GM19035 (cell line): ENCODE measurements at regions not wholly inside any gene's neighbourhood (a gene's known extent, or its start where the extent isn't known, plus 50 kb on each side); places are given as distances from the start of the nearest gene placed in this dataset.
"Not testable (repeated sequence)": the region's sequence is repeated elsewhere in the genome, so short reads cannot be mapped to it uniquely, and the experiment has no call there.

Experiments used
- ATAC-seq: cut with Tn5 transposase; IDR thresholded peaks from one replicate; pipeline ENCODE4 v1.9.1; 2021; ENCODE audit not compliant: unreplicated experiment

DNA sequence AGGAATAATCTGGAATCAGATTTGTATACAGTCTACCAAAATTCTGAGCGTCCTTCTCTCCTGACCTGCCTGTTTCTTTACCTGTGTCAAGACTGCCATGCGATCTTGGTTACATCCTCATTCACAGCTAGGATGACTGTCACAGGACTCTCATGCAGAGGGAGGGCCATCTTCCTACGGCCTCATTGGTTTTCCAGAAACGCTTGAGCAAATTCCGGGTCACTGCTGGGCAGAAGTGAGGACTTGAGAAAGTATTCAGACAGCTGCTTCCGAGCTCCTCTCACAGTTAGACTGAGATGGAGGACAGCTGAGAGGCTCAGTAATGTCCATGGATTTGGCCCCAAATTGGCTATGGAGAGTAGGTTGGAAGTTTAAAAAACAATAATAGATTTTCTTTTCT lies 94.2 kb downstream of the TFAP2C start:
- no peak for ATAC-seq

DNA sequence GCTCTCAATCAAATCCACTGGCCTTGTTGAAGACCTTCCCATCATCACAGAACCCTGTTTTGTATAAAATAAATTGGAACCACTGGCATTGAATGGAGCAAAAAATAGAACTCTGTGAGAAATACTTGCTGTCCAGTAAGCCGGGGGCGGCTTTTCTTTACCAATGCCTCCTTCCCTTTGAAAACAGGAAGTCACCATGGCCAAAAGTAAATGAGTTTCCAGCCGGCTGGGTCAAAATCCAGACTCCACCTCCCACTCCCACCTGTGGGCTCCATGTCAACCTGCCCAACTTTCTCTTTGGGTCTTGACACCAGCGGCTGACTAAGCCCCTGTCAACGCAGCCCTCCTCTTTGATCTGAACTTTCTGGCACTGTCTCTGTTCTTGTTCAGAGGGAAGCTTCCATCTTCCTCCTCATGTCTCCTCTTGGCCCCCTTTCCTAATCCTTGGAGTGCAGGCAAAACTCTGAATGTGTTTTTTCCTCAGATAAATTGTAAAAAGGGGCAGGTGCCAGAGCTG lies 95.2 kb downstream of the TFAP2C start:
- no peak for ATAC-seq

DNA sequence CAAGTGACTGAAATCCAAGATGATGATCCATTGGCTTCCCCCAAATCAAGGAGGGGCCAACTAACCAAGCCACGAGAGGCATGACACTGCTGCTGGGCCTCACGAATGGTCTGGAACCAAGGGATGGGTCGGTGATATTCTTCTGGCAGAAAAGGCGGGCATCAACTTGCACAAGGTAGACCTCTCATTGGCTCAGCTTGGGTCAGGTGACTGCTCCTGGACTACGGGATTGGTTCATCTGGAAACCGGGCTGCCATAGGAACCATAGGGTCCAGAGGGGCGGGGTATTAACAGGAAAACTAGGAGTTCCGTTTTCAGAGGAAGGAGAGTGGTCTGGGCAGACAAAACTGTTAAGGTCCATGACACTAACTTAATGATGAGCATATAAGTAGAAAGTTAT lies 100.9 kb downstream of the TFAP2C start:
- ATAC-seq = no peak

DNA sequence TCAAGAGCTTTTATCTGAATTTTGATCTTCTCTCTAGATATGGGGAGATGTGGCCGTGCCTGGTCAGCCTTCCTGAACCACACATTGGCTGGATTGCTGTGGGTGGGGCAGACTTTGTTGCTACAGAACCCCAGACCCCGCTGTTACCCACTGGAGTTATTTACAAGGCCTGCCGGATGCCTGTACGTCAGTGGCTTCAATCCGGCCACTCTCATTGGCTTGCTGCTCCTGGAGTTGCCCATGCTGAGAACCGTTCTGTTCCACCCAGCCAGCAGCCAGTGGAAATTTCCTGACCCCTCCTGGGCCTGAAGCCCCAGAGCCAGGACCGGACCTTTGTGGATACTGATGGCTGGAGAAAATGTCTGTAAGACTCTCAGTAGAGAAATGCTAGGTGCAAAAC lies 101.9 kb downstream of the TFAP2C start:
- ATAC-seq = no peak

DNA sequence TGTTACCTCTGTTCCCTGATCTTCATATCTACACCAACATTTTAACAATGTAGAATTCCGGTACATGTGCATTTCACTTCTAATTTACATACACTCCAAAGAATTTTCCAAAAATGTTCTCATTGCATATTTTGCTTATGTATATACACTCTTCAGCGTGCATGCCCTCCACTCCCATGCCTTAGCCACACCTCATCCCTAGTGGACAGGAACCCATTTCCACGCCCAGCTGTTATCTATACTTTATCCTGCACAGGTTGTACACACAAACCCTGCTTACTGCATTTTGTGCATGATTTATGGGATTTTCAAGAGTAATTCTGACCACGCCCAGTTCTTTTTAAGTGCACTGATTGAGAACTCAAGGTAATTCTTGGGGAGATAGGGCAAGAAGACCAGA lies 102.4 kb downstream of the TFAP2C start:
- no peak for ATAC-seq

DNA sequence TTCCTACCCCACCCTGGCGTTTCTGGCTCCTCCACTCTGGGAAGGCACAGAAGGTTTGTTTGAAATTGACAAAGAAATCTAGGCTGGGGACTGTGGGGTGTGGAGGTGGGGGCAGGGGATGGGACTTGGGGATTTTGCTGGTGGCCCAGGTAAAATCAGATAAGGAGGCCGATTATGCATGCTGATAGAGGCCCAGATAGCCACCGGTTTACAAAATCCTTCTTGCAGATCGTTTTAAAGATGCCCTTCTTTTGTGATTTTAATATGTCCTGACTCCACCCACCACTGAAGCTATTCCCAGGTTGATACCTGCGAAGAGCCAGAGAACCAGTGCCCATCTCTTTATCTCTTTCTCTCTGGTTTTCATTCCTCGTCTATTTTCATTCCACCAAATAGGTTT lies 104.9 kb downstream of the TFAP2C start:
- no peak for ATAC-seq

DNA sequence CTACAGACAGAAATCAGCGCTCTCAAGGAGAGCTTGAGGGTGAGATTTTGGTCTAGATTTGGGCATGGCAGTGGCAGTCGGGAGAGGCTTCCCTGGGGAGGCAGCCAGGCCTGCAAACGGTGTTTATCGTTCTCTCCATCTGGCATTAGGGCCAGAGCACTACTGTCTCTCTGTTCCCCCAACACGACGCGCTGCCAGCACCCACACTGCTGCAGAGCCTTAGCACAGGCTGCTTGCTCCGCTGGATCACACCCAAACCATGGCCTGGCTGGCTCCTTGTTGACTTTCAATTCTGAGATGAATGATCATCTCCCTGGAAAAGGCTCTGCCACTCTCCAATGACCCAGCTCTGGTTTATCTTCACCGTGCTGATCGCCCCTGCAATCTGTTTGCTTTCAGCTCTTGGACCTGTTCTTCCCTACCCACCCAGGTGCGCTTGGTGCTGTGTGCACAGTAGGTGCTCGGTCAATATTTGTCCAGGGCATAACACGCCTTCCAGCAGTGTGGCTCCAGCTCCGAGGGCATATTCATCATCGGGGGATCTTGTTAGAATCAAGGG lies 106.1 kb downstream of the TFAP2C start:
- no peak for ATAC-seq

DNA sequence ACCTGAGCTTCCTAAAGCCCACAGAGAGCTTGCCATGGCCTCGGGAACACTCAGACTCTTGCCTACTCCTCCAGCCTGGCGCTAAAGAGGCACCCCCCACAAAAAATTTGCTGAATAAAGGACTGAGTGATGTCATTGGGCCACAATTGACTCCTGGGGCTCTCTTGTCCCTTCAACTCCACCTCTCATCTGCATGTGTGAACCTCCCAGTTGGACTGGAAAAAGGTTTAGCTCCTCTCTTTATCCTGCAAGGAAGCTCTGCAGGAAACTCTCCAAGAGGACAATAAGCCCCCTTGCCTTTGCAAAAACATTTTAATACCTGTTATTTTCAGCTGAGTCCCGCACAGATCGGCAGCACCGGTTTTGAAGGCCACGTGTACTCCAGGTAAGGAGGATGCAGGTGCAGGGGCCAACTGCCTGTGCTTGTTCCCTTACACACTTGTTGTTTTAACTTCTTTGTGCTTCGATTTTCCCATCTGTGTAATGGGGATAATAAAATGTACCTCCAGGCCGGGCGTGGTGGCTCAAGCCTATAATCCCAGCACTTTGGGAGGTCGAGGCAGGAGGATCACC lies 107.3 kb downstream of the TFAP2C start:
- ATAC-seq = no peak

DNA sequence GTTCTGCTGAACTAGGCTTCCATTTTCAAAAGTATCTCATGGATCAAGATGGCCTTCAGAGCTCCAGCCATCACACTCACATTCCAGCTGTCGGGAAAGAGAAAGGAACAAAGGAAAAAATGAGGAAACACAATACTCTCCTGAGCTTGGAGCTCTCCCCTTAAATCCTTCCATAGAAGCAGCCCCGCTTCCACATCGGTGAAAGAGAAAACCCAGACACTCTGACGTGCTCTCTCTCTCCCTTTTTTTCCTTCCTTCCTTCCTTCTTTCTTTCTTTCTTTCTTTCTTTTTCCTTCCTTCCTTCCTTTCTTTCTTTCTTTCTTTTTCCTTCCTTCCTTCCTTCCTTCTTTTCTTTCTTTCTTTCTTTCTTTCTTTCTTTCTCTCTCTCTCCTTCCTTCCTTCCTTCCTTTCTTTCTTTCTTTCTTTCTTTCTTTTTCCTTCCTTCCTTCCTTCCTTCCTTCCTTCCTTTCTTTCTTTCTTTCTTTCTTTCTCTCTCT lies 115.3 kb downstream of the TFAP2C start:
- ATAC-seq = not testable (repeated sequence)

DNA sequence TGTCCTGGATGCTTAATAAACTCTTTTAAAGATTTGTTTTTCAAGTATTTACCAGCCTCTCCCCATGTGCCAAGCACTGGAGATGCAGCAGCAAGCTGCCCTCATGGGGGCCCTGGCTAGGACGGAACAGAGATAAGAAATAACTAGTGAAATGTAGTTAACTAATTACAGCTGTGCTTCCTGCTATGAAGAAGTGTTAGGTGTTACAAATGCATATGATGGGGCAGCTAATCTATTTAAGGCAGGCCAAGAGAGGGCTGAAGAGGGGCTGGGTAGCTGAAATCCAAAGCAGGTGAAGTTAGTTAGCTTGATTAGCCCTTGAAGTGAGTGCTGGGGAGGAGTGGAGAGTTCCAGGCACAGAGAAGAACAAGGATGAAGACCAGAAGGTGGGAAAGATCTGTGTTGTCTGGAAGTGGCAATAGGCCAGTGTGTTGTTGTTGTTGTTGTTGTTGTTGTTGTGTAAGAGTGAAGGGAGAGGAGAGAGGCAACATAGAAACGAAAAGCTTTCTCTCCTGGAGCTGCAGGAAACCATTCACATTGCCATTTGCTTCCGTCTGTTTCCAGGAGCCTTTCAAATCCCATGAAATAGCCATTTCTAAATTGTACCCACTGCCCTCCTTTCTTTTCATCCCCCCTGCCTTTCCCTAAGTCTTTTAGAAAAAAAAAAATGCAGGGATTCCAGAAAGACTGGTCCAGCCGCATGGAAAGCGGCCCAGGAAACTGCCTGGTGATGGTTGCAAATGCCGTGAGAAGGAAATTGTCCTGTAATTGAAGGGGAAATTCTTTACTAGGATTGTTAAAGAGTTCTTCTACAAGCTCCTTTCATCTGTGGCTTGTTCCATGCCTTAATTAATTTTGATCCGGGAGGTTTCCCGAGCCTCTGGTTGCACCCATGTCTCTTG lies 119.6 kb downstream of the TFAP2C start:
- no peak for ATAC-seq

DNA sequence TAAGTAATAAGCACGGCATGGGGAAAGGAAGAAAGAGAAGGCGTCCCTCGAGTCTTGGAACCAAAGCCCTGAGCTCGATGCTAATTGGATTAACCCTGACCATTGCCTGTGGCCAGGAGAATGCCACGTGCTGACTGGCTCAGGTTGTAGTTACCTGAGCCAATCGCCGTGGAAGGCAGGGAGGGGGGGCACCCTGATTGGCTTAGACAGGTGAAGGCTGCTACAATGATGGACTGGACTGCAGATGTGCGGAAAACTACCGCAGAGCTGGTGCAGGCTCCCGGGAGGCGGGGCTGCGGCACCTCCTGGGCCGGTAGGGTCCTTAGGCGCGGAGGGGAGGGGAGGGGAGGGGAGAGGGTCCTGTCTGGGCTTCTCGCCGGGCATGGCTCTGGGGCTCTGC lies 121.3 kb downstream of the TFAP2C start:
- ATAC-seq = no peak

DNA sequence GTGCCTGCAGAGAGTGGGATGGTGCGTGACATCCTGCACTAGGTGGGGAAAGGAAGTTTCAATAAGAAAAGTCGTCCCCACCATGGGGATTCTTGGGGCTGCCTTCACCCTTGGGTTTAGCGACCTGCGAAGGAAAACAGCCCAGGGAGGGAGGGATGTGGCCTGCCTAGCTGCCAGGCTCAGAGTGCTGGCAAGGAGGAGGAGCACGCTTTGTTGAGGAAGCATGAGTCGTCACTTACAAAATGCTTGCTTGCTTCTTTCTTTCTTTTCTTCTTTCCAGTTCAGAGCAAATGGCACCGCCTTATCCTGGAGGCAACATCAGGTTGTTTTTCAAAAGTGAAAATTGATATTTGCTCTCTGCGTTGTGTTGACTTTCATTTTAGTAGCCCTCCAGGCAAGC lies 123.2 kb downstream of the TFAP2C start:
- no peak for ATAC-seq

DNA sequence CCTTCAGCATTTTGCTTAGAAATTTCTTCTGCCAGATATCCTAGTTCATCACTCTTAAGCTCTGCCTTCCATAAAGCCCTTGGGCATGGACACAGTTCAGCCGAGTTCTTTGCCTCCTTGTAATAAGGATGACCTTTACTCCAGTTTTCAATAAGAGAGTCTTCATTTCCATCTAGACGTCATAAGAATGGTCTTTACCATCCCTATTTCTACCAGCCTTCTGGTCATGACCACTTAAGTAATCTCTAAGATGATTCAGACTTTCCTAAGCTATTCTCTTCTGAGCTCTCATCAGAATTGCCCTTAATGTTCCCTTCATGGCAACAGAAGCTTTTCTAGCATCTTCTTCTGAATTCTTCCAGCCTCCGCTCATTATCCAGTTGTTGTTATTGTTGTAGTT lies 126.1 kb downstream of the TFAP2C start:
- no peak for ATAC-seq

DNA sequence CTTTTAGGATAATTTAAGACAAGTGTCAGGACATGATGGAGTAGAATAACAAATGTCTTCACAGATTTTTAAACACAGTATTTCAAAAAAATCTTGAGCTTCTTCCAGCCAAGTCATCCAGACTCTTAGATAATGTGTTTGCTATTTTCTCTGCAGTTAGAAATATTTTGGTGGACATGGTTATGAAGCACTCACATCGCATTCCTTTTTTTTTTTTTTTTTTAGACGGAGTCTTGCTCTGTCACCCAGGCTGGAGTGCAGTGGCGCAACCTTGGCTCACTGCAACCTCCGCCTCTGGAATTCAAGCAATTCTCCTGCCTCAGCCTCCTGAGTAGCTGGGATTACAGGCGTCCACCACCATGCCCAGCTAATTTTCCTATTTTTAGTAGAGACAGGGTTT lies 127.6 kb downstream of the TFAP2C start:
- ATAC-seq = not testable (repeated sequence)

DNA sequence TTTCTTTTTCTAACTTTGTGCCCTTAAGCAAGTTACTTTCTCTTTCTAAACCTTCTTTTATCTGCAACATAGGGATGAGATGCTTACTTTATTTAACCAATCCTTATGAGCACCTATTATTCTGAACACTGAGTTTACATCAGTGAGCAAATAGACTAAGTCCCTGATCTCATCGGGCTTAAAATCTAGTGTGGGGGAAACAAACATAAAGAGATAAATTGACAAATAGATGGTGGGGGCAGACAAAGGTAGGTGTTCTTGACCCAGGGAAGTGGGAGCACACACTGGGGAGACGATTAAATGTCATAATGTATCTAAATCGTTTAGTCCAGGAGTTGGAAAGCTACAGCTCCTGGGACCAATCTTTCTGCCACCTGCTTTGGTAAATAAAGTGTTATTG lies 129.6 kb downstream of the TFAP2C start:
- ATAC-seq = no peak

DNA sequence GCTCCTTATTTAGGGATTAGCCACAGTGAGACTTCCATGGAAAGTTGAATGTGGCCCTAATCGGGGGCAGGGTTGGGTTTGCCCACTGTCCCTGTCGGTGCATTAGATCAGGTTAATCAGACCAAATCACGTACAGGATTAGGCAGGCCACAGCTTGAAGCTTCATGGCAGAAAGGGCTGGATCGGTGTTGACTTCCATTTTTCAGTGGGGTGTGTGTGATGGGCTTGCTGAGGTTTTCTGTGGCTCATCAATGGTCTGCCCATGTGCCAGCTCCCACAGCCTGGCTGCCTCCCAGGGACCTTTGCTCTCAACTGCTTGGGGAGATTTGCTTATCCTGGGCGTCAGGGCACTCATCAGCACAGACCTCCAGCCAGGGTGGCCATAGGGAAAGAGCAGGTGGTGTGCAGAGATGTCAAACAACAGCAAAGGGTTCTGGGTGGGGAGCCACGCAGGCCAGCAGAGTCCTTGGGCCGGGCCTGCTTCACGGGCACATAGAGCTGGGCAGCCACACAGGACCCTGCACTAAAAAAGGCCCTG lies 130.7 kb downstream of the TFAP2C start:
- ATAC-seq = no peak

DNA sequence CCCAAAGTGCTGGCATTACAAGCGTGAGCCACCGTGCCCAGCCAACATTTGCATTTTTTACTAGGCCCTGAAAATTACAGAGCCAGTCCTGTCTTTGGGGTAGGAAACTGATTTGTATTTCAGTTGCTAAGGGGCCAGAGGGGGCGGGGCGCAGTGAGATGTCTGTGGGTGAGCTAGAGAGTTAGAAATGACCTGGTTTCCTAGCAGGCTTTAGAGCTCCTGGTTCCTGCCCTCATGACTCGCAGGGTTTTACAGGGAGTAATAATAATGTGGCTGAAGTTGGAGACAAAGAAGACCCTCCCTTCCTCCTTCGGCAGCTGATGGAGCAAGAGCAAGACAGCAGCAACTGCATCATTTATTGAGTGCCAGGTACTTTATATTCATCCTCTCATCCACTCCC lies 131.5 kb downstream of the TFAP2C start:
- no peak for ATAC-seq

DNA sequence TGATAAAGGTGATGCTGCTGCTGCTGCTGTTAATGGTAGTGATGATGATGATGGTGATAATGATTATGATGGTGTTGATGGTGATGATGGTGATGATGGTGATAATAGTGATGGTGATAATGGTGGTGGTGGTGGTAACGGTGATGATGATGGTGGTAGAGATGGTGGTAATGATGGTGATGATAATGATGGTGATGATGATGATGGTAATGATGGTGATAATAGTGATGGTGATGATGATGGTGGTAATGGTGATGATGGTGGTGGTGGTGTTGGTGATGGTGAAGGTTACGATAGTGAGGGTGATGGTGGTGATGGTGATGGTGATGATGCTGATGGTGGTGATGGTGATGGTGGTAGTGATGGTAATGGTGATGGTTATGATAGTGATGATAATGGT lies 132.3 kb downstream of the TFAP2C start:
- no peak for ATAC-seq

DNA sequence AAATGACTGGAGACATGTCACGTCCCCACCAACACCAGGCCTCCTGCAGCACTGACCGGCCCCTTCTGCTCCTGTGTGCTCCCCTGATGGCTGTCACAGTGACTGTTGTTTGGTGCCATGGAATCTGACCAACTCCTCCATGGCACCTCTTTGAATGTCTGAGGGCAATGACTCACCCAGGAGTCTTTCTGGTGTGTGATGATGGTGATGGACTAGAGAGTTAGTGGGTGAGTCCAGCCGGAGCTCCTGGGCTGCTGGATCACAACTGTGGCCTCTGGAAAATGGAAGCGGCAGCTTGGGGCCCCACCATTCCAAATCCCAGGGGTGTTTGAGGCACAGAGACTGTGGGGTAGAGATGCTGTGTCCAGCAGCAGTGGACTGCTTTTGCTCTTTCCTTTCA lies 133.3 kb downstream of the TFAP2C start:
- no peak for ATAC-seq

DNA sequence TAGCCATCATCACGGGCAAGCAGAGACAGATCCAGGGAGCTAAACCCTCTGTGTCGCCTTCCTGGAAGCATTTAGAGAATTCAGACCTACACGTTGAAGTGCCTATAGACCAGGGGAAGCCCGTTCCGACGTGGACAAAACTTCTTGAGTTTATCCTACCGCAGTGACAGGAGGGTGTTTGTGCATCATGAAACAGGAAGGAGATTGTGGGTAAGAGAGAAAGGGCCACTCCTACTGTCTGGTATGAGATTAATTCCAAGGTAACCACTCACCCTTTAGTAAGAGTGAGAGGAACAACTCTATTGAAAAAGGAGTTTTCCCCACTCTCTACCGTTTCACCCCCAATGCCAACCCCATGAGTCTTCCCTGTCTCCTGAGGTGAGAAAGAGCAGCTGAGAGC lies 133.7 kb downstream of the TFAP2C start:
- no peak for ATAC-seq

DNA sequence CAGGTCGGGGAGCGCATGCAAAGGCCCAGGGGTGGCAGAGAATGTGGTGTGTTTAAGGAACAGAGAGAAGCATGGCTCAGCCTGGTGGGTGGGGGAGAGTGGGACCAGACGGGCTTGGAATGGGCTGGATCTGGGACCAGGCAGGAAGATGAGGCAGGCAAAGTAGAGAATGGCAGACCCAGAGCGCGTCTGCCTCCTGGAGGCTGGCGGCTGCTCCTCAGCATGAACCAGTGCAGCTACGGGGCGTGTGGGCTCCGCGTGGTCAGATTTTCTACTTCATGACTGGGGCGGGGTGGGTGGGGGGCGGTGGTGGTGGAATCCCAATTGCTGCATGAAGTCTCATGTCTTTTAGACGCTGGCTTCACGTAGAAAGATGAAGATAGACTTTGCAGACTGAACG lies 135.6 kb downstream of the TFAP2C start:
- no peak for ATAC-seq
